GM18520 (cell line): ENCODE measurements at regions not wholly inside any gene's neighbourhood (a gene's known extent, or its start where the extent isn't known, plus 50 kb on each side); places are given as distances from the start of the nearest gene placed in this dataset.

Source experiments
- ATAC-seq: cut with Tn5 transposase; IDR thresholded peaks from one replicate; pipeline ENCODE4 v1.9.1; 2021; ENCODE audit not compliant: unreplicated experiment

GRCh38 chr6:165883851-165884640 is 221.0 kb upstream of the PDE10A start:
- no peak for ATAC-seq

GRCh38 chr6:165881806-165882205 is 218.8 kb upstream of the PDE10A start:
- ATAC-seq = no peak

GRCh38 chr6:165880686-165881085 is 217.6 kb upstream of the PDE10A start:
- no peak for ATAC-seq

- ATAC-seq = no peak
These were observed 214.7 kb upstream of the PDE10A start for GRCh38 chr6:165877773-165878172.

GRCh38 chr6:165877192-165877591 is 214.2 kb upstream of the PDE10A start:
- ATAC-seq = no peak

GRCh38 chr6:165876588-165876987 is 213.5 kb upstream of the PDE10A start:
- no peak for ATAC-seq

- no peak for ATAC-seq
These were observed 212.9 kb upstream of the PDE10A start for GRCh38 chr6:165875946-165876345.

GRCh38 chr6:165873976-165874375 is 210.9 kb upstream of the PDE10A start:
- ATAC-seq = no peak

- no peak for ATAC-seq
These were observed 209.8 kb upstream of the PDE10A start for GRCh38 chr6:165872811-165873210.

GRCh38 chr6:165872311-165872710 is 209.3 kb upstream of the PDE10A start:
- no peak for ATAC-seq

GRCh38 chr6:165871571-165871970 is 208.5 kb upstream of the PDE10A start:
- no peak for ATAC-seq

- no peak for ATAC-seq
These were observed 206.5 kb upstream of the PDE10A start for GRCh38 chr6:165869526-165869925.

- ATAC-seq = no peak
These were observed 201.9 kb upstream of the PDE10A start for GRCh38 chr6:165864925-165865324.

GRCh38 chr6:165864218-165864617 is 201.2 kb upstream of the PDE10A start:
- no peak for ATAC-seq

GRCh38 chr6:165863801-165864200 is 200.8 kb upstream of the PDE10A start:
- no peak for ATAC-seq

- ATAC-seq = no peak
These were observed 199.8 kb upstream of the PDE10A start for GRCh38 chr6:165862813-165863212.

- ATAC-seq = no peak
These were observed 198.2 kb upstream of the PDE10A start for GRCh38 chr6:165861226-165861625.

- no peak for ATAC-seq
These were observed 195.5 kb upstream of the PDE10A start for GRCh38 chr6:165858586-165858985.

GRCh38 chr6:165855856-165856255 is 192.8 kb upstream of the PDE10A start:
- no peak for ATAC-seq

- no peak for ATAC-seq
These were observed 192.0 kb upstream of the PDE10A start for GRCh38 chr6:165854863-165855593.

GRCh38 chr6:165854061-165854862 is 191.2 kb upstream of the PDE10A start:
- ATAC-seq = no peak

GRCh38 chr6:165852676-165853075 is 189.6 kb upstream of the PDE10A start:
- no peak for ATAC-seq
